Lower leg skin (tissue), 4 donors: ENCODE measurements at regions not wholly inside any gene's neighbourhood (a gene's known extent, or its start where the extent isn't known, plus 50 kb on each side); places are given as distances from the start of the nearest gene placed in this dataset.

Source experiments
- DNase-seq, 2 donors: peaks; one replicate each; pipeline ENCODE4 v3.0.0-alpha.2; 2019; ENCODE audit warnings: low spot score in 2 of 2
- H3K4me3 ChIP-seq: fragments of 200-600 bp; sonication (generic); 2 replicates; pipeline ENCODE4 v1.5.1; 2017; ENCODE audit warnings: mild to moderate bottlenecking, low read depth; ENCODE audit not compliant: poor library complexity, severe bottlenecking
- POLR2A ChIP-seq, 2 donors: fragments of 450-650 bp; IDR thresholded peaks; one replicate each; pipeline ENCODE4 v1.6.1; 2016 to 2017; ENCODE audit warnings: antibody characterized with exemption in 2 of 2, mild to moderate bottlenecking in 1 of 2, moderate library complexity in 1 of 2
- WGBS, 2 donors: methylation state at CpG; one replicate each; pipeline ENCODE4 v1.1.5; 2018; 5-methylcytosine and 5-hydroxymethylcytosine counted together
- intact Hi-C: fragments of 100-400 bp; cut with DNase I; formaldehyde crosslinking; loops from one replicate; pipeline ENCODE4 v1.15.0; 2023; ENCODE audit warnings: low total_unique reads
- TF ChIP-seq, protein P1 (sequence below), 3 donors: fragments of 450-650 bp; IDR thresholded peaks; one replicate each; pipeline ENCODE4 v1.5.1; 2016; ENCODE audit warnings: antibody characterized with exemption in 3 of 3, mild to moderate bottlenecking in 3 of 3, moderate library complexity in 2 of 3

GRCh38 chr14:98162856-98163805, 1108.9 kb downstream of the BCL11B start:
- 49 to 51% methylated on average over 26 of the region's 26 CpGs for WGBS, 2 donors

GRCh38 chr14:98163873-98164272, 1108.1 kb downstream of the BCL11B start:
- WGBS, 2 donors, result 73 to 81% methylated on average over 3 of the region's 3 CpGs
- no peak for TF ChIP-seq POLR2A (IDR thresholded peaks at IDR 0.05)
- TF ChIP-seq, protein P1, sequence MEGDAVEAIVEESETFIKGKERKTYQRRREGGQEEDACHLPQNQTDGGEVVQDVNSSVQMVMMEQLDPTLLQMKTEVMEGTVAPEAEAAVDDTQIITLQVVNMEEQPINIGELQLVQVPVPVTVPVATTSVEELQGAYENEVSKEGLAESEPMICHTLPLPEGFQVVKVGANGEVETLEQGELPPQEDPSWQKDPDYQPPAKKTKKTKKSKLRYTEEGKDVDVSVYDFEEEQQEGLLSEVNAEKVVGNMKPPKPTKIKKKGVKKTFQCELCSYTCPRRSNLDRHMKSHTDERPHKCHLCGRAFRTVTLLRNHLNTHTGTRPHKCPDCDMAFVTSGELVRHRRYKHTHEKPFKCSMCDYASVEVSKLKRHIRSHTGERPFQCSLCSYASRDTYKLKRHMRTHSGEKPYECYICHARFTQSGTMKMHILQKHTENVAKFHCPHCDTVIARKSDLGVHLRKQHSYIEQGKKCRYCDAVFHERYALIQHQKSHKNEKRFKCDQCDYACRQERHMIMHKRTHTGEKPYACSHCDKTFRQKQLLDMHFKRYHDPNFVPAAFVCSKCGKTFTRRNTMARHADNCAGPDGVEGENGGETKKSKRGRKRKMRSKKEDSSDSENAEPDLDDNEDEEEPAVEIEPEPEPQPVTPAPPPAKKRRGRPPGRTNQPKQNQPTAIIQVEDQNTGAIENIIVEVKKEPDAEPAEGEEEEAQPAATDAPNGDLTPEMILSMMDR (IDR thresholded peaks at IDR 0.05), result no peak
- intact Hi-C loops, result no loop called here

More at GRCh38 chr14:98162856-98163805, 1108.9 kb downstream of the BCL11B start:
- TF ChIP-seq, protein P1 (IDR thresholded peaks at IDR 0.05), result no peak
- no peak for TF ChIP-seq POLR2A (IDR thresholded peaks at IDR 0.05)
- intact Hi-C loops, result no loop called here
- H3K4me3 ChIP-seq, result no peak overlapping the region
- no peak for DNase-seq

GRCh38 chr14:98165976-98166375, 1106.0 kb downstream of the BCL11B start:
- TF ChIP-seq, protein P1 (IDR thresholded peaks at IDR 0.05), result no peak
- TF ChIP-seq POLR2A (IDR thresholded peaks at IDR 0.05), result no peak
- no peak overlapping the region for H3K4me3 ChIP-seq
- WGBS, 2 donors, result 93 to 95% methylated on average over 9 of the region's 9 CpGs
- no peak for DNase-seq
- intact Hi-C loops, result no loop called here

More at GRCh38 chr14:98163873-98164272, 1108.1 kb downstream of the BCL11B start:
- H3K4me3 ChIP-seq, result no peak overlapping the region
- no peak for DNase-seq

DNA sequence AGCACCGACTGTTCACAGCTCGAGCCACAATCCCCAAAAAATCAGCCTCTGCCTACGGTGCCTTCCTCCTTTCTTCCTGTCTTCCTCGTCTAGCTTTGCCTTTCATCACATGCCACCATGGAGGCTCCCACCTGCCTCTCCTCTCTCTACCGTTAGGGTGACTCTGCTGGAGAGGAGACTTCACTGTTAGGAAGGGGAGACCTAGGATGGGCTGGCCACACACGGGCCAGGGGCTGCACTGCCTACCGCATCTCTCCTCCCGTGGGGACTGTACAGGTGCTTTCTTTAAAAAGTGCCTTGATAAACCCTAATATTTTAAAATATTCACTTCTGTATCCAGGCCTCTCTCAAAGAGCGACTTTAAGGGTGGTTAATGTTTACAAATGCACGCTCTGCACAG, 1104.7 kb downstream of the BCL11B start:
- no peak overlapping the region for H3K4me3 ChIP-seq
- no peak for TF ChIP-seq POLR2A (IDR thresholded peaks at IDR 0.05)
- TF ChIP-seq, protein P1 (IDR thresholded peaks at IDR 0.05), result no peak
- intact Hi-C loops, result loop anchor here (1.0 kb wide), 1 partner anchor 44 kb away; no protein-coding TSS in a partner anchor
- 84 to 86% methylated on average over 10 of the region's 10 CpGs for WGBS, 2 donors
- DNase-seq, result no peak

DNA sequence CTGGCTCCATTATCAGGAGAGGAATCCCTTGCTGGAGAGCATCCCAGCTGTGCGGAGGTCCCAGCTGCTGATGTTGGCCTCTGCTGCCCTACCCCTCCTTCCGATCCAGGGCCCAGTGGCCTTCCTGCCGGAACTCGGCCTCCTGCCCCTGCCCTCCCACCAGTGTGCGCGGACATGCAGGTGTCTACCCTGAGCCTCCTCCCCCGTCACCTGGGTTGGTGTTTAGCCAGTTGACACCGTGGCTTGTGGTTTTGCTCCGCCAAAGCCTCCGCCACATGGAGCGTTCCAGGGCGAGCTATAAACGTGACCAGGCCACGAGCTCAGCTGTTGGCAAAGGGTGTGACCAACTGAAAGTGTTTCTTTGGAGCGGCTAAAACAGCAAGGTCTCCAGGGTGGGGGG, 1104.3 kb downstream of the BCL11B start:
- no peak overlapping the region for H3K4me3 ChIP-seq
- intact Hi-C loops, result loop anchor here (1.0 kb wide), 1 partner anchor 44 kb away; no protein-coding TSS in a partner anchor
- WGBS, 2 donors, result 82 to 89% methylated on average over 15 of the region's 15 CpGs
- TF ChIP-seq, protein P1 (IDR thresholded peaks at IDR 0.05), result no peak
- no peak for TF ChIP-seq POLR2A (IDR thresholded peaks at IDR 0.05)
- no peak for DNase-seq
